GM13976 (cell line): ENCODE measurements at regions not wholly inside any gene's neighbourhood (a gene's known extent, or its start where the extent isn't known, plus 50 kb on each side); places are given as distances from the start of the nearest gene placed in this dataset.

Source experiments
- DNase-seq: peaks from one replicate; pipeline ENCODE4 v3.0.0; 2012; ENCODE audit warnings: low spot score
- in situ Hi-C: fragments of 300-500 bp; cut with MboI; formaldehyde crosslinking; loops from one replicate; pipeline ENCODE4 v1.12.0; 2022; ENCODE audit warnings: low sequenced_read_pairs, mixed read lengths, inconsistent platforms; ENCODE audit not compliant: unreplicated experiment
- TF ChIP-seq, protein P1 (sequence below): IDR thresholded peaks from 2 replicates; pipeline ENCODE4 v1.5.1; 2012; ENCODE audit warnings: borderline replicate concordance, mild to moderate bottlenecking; ENCODE audit not compliant: insufficient read depth; ENCODE audit errors: extremely low read depth, missing control alignments, control extremely low read depth

DNA sequence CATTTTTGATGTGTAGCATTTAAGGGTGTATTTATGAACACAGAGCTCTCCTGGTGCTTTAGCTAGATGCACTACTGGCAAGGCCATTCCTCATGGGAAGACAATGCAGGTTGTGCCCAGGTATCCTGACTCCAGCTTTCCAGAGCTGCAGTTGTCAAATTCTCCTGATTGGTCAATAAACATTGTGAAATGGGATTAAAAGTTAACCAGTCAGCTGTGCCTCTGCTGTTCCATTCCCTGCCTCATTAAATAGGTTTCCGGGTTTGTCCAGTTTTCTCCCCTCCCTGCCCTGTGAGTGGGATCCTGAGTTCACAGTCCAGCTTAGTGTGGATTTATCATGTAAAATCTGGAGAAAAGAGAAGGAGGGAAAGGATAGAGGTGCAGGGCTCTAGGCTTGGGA is 207.3 kb downstream of the SQOR start:
- TF ChIP-seq, protein P1, sequence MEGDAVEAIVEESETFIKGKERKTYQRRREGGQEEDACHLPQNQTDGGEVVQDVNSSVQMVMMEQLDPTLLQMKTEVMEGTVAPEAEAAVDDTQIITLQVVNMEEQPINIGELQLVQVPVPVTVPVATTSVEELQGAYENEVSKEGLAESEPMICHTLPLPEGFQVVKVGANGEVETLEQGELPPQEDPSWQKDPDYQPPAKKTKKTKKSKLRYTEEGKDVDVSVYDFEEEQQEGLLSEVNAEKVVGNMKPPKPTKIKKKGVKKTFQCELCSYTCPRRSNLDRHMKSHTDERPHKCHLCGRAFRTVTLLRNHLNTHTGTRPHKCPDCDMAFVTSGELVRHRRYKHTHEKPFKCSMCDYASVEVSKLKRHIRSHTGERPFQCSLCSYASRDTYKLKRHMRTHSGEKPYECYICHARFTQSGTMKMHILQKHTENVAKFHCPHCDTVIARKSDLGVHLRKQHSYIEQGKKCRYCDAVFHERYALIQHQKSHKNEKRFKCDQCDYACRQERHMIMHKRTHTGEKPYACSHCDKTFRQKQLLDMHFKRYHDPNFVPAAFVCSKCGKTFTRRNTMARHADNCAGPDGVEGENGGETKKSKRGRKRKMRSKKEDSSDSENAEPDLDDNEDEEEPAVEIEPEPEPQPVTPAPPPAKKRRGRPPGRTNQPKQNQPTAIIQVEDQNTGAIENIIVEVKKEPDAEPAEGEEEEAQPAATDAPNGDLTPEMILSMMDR, result no peak
- in situ Hi-C loops, result no loop called here
- DNase-seq, result no peak

DNA sequence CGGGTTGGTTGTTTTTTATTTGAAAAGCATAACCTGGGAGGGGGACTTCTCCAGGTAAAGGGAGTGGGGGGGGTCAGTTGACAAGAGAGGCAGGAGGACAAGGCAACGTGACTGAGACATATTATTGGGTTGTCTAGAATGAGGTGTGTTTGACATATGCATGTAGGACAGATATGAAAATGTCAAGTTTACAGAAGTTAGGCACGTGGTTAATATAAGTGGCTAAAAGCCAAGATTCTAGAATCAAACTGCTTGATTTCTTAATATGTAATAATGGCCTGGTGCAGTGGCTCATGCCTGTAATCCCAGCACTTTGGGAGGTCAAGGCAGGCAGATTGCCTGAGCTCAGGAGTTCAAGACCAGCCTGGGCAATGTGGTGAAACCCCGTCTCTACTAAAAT is 212.8 kb downstream of the SQOR start:
- no peak for DNase-seq
- in situ Hi-C loops, result no loop called here
- TF ChIP-seq, protein P1, result no peak

DNA sequence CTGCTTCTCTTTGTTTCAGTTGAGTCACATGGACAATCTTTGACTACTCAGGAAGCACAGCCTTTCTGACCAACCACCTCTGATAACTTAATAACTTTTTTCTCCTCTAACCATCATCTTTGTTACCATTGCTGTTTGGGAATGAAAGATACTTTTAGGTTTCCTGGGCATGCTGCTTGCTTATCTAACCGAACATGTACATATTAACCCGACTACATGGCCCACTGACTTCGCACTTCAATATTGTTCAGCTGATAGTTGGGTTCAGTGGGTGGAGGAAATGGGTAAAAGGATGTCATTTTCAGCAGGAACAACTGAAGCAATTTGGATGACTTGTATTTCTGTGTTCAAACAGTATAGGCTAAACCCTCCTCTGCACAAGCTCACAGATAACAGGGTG is 214.3 kb downstream of the SQOR start:
- in situ Hi-C loops, result no loop called here
- no peak for DNase-seq
- TF ChIP-seq, protein P1, result no peak

DNA sequence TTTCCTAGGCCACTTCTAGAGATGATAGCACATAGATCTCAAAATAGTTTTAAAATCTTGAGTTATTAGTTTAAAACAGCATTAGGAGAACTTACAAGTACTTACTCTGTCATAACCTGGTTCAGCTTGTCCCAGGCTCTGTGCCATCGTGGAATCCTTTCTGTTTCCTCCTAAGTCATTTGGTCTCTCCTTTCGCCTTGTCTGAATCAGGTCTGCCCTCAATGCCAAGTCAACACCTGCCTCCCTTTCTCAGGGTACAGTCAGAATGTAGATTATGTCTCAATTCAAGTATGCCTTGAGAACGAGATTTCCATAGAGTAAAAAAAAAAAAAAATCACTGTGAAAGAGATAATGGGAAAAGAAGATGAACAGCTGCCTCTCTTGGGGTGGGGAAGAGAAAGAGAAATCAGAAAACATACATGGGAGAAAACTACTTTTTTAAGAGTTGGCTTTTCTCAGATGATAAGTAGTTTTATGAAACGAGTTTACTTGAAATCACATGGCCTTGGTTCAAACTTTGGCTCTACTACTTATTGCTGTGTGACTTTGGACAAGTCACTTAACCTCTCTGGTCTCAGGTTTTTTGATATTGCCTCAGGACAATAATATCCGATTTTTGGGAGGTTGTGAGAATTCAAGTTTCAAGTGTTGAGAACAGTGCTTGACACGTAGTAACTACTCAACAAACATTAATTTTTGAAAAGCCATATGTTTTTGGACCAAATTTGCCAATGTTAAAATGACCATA is 219.8 kb downstream of the SQOR start:
- no peak for DNase-seq
- TF ChIP-seq, protein P1, result no peak
- in situ Hi-C loops, result no loop called here

DNA sequence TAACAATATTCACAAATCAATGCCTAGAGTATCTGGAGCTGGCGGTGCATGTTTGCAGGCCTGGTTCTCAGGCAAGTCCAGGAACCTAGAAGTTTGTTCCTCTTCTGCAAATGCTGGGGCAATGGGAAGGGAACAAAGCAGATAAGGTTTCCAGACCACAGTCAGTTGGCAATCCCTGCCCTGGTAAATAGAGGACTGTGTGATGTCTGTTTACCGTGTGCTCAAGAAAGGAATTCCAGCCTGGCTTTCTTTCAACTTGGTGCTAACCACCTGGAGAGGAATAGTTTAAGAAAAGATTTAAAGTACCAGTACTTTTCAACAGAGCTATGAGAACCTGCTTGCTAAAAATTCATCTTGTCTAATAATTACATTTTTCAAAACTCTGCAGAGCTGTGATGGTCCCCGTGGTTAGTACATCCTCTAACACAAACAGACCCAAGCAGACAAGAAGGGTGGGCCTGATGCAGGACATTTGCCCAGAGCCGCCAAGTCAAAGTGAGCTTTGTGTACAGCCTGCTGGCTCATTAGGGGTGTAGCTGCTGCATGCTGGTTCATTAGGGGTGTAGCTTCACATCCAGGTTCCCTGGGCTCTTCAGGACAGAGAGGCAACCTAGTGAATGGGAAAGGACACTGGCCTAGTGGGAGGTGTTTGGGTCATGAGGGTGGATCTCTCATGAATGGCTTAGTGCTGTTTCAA is 220.5 kb downstream of the SQOR start:
- TF ChIP-seq, protein P1, result no peak
- DNase-seq, result no peak

DNA sequence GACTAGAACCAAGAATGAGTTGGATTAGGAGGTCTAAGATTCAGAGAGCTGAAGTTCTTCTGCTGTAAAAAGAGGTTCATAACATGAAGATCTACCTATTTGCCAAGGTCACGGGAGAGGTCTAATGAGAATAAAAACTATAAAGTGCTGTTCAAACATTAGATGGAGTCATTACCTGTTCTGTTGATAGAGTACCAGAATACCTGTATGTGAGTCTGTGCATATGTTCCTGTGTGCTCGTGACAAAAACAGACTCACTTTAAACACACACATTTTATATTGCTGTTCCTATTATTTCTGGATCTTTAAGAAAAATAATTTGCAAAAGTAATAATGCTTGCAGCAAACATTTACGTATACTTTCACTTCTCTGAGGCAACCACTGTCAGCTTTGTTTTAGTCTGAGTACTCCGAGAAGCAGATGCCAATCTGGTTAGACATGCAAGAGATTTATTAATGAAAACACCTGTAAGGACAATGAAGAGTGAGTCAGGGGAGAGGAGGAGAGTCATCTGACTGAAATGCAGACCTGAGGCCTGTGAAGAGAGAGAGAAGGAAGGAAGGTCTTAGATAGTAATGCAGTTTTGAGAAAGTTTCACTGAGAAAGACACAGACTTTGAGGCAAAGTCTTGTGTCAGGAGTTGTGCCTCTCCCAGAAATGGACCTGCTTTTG is 221.2 kb downstream of the SQOR start:
- in situ Hi-C loops, result no loop called here
- DNase-seq, result no peak
- TF ChIP-seq, protein P1, result no peak

More for the DNA sequence above, 220.5 kb downstream of the SQOR start:
- in situ Hi-C loops, result no loop called here
